ENCODE measurements at regions not wholly inside any gene's neighbourhood (a gene's known extent, or its start where the extent isn't known, plus 50 kb on each side); places are given as distances from the start of the nearest gene placed in this dataset.

DNA sequence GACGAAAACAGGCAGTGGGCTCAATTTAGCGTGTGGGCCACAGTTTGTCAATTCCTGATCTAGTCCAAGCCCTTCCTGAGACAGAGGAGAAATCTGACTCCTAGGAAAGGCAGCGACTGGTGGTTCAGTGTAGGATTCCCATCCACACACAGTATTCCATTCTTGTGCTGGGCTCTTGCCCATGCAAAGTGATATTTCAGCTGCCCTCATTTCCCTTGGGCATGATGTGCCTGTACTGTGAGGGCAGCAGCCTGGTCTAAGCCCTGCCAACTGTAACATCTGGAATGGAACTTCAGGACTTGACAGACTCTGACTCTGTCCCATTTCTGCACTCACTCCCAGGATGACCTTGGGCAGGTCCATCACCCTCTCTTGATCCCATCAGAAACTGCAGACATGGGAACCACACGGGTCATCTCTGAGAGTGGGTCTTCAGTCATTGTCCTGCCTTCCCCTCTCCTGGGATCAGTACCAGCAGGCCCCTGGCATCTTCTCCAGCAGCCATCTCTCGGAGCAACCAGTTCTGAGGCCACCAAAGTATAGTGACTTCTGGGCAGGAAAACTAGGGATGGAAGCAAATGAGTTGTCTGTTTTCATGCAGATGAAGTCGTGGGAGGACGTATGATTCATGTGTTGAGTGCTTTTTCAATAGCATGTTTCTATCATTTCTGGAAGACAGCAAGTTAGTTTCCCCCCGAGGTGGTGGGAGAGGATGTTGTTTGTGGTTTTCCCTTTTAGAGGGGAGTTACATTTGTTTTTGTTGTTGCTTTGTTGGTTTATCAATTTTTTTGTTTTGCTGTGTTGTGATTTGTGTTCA lies 54.2 kb upstream of the BCL2L14 start:
- TF ChIP-seq, protein P1, sequence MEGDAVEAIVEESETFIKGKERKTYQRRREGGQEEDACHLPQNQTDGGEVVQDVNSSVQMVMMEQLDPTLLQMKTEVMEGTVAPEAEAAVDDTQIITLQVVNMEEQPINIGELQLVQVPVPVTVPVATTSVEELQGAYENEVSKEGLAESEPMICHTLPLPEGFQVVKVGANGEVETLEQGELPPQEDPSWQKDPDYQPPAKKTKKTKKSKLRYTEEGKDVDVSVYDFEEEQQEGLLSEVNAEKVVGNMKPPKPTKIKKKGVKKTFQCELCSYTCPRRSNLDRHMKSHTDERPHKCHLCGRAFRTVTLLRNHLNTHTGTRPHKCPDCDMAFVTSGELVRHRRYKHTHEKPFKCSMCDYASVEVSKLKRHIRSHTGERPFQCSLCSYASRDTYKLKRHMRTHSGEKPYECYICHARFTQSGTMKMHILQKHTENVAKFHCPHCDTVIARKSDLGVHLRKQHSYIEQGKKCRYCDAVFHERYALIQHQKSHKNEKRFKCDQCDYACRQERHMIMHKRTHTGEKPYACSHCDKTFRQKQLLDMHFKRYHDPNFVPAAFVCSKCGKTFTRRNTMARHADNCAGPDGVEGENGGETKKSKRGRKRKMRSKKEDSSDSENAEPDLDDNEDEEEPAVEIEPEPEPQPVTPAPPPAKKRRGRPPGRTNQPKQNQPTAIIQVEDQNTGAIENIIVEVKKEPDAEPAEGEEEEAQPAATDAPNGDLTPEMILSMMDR (IDR thresholded peaks at IDR 0.05): no peak
- no peak for TF ChIP-seq POLR2A (IDR thresholded peaks at IDR 0.05)
